GM18511 (cell line): ENCODE measurements at regions not wholly inside any gene's neighbourhood (a gene's known extent, or its start where the extent isn't known, plus 50 kb on each side); places are given as distances from the start of the nearest gene placed in this dataset.

Experiments
- ATAC-seq: cut with Tn5 transposase; IDR thresholded peaks from one replicate; pipeline ENCODE4 v1.9.1; 2021; ENCODE audit warnings: mild to moderate bottlenecking, moderate library complexity; ENCODE audit not compliant: unreplicated experiment

DNA sequence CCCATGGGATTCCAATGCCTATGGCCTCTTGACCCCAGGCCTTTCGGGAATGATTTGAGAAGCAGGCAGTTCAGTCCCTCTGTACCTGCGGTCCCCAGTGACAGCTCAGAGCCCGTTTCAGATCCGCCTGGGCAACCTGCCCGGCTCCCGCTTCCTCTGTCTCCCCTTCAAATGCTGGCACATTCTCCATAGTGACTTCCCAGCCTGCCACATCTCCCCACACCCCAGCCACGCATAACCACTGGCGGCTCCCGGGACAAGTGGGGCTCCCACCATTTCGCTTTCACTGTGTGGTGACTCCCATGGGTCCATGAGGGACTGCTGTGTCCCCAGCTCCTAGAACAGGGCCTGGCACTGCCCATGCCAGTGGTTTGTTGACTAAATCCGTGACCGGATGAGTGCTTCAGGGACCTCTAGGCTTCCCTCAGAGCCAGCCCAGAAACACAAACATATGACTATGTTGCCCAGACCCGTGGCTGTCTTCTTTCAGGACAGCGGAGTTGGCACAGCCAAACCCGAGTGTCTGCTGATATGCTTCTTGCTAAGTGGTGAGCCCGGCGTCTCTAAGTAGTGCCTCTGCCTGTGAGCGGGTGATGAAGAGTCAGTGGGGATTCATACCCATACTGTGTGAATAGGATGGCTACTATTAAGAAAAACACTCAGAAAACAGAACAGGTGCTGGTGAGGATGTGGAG is 91.2 kb downstream of the GLI2 start:
- ATAC-seq = no peak

DNA sequence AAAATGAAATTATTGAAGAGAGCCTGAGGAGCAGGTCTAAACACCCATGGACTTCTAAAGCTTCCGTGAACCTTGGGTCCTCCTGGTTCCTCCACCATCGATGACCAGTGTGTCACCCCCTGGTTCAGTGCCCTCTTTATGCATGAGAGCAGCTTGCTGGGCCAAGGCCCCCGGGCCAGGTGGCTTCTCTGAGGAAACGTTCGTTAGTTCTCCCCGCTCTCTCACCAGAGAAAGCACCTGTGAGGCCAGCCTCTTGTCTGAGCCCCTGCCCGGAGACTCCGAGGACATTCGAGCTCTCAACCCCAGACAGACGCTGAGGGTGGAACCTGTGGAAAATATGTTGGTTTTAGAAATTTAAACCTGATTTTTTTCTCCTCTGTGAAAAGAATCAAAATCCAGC is 92.4 kb downstream of the GLI2 start:
- ATAC-seq = no peak

DNA sequence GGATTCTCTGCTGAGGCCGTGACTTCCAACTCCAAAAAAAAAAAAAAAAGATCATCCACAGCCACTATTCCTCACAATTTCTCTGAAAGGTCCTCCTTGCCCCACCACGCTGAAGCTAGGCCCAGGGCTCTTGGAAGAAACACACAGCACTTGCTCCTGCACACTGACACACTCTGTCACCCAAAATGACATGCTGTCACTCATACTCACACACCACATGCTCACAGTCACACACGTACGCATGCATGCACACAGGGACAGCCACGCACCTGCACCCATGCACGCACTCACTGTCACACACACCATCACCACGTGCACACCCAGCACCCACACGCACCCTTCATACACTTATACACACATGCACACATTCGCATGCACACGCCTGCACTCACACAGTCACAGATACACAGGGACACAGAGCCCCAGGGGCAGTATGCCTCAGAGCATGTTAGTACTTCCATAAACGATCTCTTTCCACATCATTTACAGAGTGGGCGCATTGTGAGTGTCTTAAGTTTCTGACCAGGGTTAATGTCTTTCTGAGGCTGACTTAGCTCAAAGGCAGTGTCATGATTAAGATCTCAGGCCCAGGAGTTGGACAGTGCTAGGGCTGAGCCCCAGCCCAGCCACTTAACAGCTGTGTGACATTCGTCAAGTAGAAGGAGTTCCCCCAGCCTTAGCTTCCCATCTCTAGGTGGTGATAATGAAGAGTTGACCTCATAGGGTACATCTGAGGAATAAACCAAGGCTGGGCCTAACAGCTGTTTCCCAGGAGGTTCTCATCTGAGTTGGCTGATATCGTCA is 93.4 kb downstream of the GLI2 start:
- no peak for ATAC-seq

DNA sequence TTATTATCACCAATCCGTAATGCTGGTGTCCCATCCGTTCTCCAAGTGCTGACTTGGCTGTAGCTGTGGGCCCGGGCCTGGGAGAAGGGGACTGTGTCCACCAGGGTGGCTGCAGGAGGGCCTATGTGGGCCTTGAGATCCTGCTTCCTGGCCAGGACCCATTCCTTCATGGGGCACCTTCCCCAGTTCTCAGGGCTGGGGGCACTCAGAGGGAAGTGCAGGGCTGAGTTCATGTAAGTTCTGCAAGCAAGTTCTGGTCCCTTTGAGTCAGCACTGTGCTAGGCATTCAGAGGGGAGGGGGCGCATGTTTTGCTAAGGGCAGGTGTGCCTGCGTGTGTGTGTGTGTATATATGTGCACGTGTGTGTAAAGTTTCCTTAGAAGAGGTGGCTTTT is 94.0 kb downstream of the GLI2 start:
- ATAC-seq = no peak

DNA sequence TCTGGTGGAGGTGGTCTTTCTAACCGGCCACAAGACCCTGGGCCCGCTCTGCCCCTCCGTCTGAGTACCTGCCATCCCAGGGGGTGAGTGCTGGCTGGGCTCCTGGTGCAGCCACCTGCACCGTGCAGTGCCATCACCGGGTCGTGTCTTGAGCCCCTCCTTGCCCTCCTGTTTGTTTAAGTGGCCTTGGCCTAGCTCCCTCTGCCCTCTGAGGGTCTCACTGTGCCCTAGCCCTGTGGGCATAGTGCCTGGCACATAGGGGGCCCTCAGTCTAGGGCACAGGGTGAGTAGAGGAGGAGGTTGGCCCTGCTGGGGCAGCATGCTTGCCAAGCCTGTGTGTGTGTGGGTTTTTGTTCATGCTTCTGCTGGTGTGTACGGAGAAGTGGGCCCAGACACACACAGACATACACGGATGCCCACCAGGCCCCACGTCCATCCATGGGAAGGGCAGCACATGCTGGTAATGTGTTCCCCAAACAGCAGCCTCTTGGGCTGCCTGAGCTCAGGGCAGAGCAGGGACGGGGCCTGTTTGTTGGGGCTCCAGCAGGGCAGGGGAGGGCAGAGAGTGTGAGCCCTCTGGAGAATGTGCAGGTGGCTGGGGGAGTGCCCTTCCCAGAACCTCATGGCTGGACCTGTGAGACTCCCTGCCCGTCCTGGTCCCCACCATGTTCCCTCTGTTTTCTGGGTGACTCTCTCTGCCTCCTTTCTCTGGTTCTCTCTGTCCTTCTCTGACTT is 94.6 kb downstream of the GLI2 start:
- ATAC-seq = no peak

DNA sequence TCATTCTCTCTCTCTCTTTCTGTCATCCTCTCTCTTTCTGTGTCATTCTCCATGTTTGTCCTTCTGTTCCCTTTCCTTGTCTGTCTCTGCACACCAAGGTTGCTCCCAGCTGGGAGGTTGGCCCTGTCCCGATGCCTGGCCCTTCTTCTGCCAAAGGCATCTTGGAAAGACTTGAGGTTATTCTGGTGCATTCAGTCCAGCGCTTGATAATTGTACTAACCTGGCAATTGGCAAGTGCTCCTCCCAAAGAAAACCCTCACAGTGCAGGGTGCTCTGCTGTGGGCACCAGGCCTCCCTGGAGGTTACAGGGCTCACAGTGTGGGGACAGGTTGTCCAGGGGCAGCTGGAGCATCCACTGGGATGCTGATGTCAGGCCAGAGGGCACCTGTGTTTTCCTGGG is 95.4 kb downstream of the GLI2 start:
- ATAC-seq = no peak

DNA sequence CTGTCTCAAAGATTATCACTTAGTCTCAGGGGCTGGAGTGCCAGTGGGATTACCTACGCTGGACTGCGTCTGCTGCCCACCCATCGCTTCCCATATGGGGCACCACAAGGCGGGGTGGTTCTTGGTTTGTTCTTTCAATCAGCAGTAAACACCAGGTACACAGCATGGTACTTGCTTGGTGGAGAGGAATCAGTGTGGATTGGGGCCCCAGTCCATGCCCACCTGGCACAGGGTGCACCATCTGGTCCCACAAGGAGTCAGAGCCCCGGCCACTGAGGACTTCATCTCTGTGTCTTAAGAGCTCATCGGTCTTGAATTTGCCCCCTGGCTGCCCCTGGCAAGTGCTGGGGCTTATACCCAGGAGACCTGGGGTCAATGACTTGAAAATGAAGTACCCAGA is 96.2 kb downstream of the GLI2 start:
- ATAC-seq = no peak

DNA sequence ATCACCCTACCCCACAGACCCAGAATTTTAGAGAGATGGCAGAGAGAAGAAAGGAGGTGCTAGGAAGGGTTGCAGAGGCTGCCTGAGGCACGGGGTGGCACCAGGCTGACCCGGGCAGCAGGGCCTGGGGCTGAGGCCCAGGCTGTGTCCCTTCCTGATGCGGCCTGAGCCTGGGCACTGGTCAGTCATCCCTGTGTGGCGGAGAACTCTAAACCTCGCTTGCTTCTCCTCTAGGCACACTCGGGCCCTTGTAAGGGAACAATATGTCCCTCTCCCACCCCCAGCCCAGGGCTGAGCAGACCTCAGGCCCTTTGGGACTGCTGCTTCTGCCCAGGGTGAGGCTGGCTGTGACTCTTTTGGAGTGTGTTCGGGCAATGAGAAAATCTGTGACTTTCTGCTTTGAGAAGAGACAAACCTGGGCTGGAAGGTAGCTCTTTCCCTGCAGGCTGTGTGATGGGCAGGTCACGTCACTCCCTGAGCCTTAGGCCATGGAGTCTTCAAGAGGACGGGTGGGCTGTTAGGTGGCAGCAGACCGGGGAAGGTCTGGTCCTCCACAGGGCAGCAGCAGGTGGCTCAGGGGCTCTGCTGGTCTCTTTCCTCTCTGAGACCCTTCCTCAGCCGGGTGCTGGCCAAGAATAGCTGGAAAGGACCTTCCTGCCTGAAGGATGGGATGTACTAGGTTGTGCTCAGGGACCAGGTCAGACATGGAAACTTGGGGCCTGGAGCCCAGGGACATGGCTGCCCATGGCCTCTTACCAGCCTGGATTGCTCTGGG is 96.8 kb downstream of the GLI2 start:
- ATAC-seq = no peak

DNA sequence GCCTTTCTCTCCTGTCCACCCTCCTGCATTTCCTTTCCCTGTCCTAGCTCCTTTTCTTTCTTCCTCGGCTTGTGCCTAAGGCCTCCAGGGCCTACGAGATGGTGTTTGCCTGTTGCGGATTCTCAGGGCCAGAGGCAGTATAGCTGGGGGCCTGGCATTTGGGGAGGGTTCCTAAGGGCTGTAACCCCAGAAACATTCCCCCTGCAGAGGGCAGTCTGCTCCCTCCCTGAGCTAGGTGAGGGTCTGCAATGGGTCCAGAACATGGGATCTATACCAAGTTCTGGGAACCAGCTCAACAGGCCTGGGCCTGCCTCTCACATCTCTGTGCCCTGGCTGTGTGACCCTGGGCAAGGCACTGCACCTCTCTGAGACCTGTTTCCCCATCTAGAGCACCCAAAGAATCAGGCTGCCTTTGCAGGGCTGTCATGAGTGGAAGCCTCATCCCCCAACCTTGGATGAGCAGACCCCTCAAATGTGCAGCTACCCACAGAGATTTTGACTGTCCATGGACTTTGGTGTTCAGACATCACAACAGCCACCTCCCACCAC is 97.5 kb downstream of the GLI2 start:
- no peak for ATAC-seq

DNA sequence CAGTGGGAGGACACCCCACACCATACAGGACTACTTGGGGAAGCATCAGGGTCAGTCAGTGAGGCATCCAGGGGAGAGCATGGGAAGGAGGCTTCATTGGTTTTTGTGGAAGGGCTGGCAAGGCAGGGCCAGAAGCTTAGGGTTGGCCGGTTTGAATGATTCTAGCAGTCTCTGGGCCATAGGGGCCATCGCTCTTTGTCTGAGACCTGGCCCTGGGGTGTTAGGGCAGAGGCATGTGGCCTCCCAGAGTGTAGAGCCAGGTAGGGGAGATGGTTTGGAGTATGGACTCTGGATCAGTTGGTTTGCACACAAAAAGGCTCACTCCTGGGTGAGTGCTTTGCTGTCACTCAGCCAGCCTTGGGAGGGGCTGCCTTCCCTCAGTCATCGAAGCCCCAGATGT is 98.5 kb downstream of the GLI2 start:
- no peak for ATAC-seq

DNA sequence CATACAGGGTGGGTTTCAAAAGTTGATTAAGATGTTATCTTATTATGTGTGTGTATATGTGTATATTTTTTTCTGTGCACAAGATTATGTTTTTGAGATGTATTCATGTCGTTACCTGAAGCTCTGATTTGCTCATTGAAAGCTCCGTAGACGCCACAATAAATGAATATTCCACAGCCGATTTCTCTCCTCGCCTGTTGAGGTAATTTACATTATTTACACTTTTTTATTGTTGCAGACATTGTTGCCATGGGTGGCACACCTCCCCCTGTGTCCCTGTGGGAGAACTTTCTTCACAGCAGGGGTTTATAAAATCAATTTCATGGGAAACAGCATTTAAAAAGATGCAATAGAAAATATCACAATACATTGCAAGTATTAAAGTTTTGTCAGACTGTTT is 100.6 kb downstream of the GLI2 start:
- no peak for ATAC-seq

DNA sequence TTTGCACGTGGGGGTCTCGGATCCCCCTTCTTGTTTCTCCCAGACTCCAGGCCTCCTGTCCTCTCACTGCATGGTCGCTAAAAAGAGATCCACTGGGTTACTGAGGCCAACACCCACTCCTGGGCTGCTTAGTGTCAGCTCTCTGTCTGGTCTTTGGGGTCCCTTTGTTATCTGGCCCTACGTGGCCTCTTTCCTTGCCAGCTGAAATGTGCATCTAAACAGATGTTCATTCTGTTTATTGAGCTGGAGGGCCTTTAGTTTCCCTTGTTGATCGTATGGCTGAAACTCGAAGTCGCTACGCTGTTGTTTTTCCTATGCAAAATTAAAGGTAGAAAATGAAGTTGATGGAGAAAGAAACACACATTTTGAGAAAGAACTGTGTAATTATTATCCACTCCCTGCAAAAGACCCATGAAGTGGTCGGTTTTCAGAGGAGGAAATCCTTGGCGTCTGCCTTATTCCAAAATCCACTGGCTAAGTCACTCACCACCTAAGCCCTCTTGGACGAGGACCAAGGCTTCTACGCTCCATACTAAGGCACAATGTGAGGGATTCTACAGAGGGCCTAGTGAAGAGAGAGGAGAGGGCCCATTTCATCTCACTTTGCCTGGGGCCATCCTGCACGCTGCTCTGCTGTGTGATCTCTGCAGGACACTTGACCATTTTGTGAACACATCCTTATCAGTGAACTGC is 105.3 kb downstream of the GLI2 start:
- ATAC-seq = no peak

DNA sequence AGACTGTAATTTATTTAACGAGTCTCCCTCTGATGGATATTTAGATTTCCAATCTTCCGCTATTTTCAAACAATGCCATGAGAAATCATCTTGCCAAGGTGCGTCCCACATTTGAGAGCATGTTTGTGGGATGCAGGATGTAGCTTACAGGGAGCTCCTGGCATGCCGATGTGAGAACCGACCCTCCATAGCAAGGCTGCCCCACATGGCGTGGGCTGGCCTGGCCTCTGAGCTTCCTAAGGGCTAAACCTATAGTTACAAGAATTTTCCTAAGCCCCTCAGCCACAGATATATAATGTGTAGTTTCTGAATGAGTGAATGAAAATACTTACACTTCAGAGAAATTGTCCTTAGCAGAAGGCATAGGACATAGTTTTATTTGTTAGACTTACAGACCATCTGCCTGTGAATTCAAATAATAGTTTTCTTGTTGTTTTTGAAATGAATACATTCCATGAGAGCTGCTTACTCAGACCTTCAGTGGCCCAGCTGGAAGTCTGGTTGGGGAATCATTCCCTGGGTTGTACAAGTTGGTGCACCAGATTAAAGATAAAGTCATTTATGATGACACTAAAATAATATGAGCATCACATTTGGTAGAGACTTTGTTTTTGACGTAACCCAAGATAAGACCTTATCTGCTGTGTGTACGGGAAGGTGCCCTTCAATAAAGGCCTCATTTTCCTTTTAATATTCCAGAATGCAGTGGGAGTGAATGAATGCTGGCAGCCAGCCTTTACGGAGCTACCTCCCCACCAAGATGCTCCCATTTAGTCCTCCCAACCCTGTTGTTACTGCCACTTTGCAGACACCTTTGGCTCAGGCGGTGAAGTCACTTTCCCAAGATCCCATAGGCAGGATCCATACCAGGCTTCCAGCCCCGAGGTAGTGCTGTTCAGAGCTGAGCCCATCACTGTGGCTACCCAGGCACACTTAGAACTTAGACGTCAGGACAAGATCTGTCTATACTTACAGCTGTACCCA is 107.1 kb downstream of the GLI2 start:
- ATAC-seq = no peak

DNA sequence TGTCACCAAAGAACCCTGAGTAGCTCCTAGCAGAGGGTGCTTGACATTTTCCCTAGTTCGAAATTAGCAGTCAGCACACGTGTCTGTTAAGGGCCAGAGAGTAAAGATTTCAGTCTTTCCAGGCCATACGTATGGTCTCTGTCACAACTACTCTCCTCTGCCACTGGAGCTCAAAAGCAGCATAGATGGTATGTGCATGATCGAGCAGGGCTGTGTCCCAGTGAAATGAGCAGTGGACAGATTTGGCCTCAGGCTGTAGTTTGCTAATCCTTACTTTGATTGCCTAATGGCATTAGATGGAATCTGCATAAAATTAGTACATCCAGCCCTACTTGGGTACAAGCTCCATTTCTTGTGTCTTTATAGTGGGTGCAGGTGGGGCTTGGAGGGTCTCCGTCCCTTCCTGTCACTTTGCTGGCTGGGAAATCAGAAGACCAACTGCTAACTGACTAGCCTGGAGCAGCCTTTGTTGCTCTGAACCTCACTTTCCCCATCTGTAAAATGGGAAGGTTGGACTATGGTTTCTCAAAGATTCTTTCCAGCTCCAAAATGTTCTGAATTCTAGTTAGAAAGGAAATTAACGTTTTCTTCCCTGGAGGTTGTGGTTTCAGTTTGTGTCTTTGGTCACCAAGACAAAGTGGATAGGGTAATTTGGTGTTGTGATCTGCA is 108.5 kb downstream of the GLI2 start:
- no peak for ATAC-seq

DNA sequence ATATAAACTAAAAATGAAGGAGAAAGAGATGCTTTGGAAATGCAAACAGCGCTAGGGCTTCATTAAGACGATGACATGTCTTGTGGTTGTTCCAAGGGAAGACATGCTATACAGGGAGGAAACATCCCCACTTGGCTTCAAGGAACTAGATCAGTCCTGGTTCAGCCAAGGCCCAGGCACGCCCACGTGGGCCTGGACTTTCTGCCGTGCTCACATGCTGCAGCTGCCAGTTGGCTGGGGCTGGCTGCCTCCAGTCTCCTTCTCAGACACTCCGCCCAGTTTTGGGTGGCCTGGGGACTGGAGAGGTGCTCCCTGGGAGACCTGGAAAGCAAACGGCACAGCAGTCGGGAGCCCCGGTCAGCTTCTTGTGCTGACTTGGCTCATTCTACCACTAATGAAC is 109.6 kb downstream of the GLI2 start:
- ATAC-seq = no peak

DNA sequence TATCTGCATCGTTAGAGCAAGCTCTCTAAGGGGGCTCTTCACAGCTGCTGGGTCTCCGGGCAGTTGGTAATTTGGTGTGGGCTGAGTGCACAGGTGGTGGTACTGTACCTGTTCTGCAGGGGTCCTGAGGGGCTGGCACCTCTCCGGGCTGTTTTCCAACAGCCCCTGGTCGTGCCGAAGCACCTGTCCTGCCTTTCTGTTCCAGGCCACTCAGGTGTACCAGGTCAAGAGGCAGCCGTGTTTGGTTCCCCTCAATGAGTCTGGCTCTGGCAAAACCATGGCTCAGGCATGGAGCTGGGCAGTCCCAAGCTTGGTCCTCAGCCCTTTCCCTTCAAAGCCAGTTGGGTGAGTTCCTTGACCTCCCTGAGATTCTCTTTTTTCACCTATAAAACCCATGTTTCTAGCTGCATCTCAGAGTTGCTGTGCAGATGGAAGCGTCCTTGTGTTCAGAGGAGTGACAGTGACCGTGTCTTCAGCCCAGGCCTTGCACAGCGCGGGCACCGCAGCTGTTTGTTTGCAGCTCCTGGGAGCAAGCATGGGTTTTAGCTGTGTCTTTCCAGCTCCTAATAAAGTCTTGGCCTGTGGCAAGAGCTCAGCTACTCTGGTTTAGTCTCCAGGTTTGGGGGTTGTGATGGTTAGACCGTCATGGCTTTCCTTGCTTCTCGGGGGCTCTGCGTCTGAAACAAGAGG is 110.9 kb downstream of the GLI2 start:
- no peak for ATAC-seq

DNA sequence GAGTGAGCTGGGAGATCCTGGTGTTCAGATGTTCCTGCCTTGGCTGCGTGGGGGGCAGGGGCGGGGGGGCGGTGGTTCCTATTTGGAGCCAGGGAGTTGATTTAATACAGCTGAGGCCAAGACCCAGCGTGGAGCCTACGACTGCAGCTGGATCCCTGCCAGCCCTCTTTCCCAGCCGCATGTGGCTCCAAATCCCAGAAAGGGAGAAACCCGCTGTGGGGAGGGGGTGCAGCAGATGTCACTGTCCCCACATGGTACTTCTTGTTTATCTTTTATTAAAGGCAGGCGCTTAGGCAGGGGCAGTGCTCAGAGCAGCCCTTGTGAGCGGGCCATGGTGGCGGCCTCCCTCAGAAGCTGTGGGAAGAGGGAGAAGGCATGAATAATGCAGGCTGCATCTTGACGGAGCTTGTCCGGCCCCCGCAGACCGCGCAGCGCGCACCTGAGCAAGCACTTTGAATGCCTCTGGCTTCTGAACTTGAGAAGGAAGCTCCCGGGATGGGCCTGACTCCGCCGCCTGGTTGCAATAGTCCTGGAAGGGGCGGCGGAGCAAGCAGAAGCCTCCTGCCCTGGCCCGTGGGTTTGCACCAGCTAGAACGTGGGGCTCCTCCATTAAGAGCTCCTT is 112.1 kb downstream of the GLI2 start:
- ATAC-seq = no peak

DNA sequence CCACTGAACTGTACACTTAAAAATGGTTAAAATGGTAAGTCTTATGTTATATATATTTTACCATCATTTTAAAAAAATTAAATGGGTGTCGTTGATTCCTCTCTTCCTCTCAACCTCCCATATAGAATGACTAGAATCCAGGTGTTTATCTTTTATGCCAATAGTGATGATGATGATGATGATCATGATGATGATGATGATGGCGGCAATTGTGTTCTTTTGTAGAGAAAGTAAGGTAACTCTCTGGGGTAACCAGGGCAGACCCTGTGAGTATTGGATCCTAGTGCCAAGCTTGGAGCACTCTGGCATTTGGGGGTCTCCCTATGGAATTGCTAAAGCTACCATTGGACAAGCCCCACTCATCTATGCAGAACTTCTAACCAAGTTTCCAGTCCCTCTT is 113.6 kb downstream of the GLI2 start:
- no peak for ATAC-seq
